ENCODE measurements at regions not wholly inside any gene's neighbourhood (a gene's known extent, or its start where the extent isn't known, plus 50 kb on each side); places are given as distances from the start of the nearest gene placed in this dataset.
A peak's percentile ranks its signal among the peaks of the same experiment; 100 is the strongest.
"Not testable (repeated sequence)": the region's sequence is repeated elsewhere in the genome, so short reads cannot be mapped to it uniquely, and the experiment has no call there.

DNA sequence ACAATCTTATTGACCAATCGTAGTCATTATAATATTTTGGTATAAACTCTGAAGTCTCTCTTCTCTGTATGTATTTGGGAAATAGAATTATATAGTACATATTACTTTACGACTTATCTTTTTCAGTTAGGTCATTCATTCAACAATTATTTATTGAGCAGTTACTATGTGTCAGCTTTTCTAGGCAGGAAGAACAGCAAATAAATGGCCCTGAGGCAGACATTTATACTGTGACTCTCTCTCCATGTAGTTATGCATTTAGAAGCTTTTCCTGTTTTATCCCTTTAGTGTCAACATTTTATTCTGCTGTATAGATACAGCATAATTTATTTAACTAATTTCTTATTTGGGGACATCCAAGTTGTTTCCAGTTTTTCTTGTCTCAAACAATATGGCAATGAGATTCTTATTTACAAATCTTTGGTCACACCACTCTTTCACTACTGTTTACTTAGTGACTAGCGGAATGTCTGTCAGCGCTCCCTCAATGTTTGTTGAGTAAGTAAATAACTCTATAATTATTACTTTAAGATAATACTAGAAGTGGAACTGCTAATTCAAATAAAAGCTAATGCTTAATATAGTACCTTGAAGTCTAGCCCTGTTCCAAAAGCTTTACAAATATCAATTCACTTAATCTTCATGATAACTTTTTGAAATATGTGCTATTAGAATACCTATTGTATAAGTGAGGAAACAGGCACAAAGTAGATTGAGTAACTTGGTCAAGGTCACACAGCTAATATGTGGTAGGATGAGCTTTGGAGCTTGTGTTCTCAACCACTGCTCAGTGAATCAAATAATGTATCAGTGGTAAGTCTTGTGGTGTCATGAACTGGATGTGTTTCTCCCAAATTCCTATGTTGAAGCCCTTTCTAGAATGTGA is 465.6 kb downstream of the SIPA1L2 start:
- DNase-seq (ENCODE audit: low read depth): no peak

DNA sequence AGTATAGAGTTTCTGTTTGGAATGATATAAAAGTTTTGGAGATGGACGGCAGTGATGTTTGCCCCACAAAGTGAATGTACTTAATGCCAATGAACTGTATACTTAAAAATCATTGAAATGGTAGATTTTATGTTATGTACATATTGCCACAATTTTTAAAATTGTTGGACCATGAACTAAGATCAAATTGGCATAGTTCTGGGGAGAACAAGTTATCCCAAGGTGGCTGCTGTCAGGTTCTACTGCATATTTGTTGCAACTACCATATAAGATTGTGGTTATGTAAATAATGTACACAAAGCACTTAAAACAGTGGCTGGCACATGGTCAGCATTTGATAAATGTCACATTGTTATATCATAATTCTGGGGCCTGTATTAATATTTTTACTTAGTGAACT is 466.4 kb downstream of the SIPA1L2 start:
- DNase-seq (ENCODE audit: low read depth): no peak

DNA sequence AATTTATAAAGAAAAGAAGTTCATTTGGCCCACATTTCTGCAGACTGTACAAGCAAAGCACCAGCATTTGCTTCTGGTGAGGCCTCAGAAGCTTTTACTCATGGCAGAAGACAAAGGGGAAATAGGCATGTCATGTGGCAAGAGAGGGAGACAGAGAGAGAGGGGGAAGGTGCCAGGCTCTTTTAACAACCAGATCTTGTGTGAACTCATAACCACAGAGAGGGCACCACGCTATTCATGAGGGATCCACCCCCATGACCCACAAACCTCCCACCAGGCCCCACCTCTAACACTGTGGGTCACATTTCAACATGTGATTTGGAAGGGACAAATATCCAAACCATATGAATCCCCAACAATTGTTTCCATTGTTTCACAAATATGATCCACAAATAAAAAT is 467.9 kb downstream of the SIPA1L2 start:
- no peak for DNase-seq (ENCODE audit: low read depth)

DNA sequence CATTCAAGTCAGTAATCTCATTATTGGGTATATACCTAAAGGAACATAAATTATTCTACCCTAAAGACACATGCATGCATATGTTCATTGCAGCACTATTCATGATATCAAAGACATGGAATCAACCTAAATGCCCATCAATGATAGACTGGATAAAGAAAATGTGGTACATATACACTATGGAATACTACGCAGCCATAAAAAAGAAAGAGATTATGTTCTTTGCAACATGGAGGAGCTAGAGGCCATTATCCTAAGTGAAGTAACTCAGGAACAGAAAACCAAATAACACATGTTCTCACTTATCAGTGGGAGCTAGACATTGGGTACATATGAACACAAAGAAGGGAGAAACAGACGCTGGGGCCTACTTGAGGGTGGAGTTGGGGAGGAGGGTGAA is 471.4 kb downstream of the SIPA1L2 start:
- DNase-seq (ENCODE audit: low read depth): not testable (repeated sequence)

DNA sequence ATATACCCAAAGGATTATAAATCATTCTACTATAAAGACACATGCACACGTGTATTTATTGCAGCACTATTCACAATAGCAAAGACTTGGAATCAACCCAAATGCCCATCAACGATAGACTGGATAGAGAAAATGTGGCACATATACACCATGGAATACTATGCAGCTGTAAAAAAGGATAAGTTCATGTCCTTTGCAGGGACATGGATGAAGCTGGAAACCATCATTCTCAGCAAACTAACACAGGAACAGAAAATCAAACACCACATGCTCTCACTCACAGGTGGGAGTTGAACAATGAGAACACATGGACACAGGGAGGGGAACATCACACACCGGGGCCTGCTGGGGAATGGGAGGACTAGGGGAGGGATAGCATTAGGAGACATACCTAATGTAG is 473.9 kb downstream of the SIPA1L2 start:
- DNase-seq (ENCODE audit: low read depth): not testable (repeated sequence)

DNA sequence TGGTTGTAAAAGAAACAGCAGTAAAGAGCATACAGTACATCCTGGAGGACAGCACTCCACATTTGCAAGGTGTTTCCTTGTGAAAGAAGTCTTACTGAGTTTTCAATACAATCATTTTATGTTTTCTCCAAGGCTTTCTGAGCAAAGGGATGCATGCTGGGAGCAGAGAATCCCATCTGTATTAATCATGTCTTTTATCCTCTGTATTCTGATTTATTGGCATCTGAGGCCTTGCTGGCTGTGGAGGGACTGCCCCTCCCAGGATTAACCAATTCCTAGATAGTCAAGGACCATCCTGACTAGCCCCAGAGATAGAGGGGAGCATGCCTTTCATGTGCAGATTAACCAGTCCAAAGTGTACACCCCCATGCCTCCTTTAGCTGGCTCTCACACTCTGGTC is 476.3 kb downstream of the SIPA1L2 start:
- no peak for DNase-seq (ENCODE audit: low read depth)

DNA sequence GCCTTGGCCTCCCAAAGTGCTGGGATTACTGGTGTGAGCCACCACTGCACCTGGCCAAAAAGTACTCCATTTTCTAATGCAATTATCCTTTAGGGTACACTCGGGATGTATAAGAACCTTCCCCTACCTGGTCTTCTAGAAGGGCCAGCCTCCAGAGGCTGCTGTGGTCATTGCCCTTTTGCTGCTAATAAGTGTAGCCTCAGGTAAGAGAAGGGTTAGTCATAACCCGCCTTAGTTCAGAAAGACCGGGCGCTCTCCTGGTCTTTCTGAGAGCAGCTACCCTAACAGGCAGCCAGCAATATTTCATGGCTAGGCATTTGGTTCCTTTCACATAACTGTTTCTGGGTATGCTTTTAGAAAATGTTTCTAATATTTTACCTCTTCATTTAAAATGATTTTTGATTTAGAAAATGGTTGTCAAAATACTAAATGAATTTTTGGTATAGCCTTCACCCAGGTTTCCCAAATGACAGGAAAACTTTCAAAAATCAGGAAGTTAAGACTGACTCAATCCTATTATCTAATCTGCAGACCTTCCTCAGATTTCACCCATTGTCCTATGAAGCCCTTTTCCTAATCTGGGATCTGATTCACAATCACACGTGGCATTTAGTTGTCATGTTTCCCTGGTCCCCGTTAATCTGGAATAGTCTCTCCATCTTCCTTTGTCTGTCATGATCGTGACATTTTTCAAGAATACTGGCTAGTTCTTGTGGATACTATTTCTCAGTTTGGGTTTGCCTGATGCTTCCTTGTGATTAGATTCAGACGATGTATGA is 479.0 kb downstream of the SIPA1L2 start:
- no peak for DNase-seq (ENCODE audit: low read depth)

DNA sequence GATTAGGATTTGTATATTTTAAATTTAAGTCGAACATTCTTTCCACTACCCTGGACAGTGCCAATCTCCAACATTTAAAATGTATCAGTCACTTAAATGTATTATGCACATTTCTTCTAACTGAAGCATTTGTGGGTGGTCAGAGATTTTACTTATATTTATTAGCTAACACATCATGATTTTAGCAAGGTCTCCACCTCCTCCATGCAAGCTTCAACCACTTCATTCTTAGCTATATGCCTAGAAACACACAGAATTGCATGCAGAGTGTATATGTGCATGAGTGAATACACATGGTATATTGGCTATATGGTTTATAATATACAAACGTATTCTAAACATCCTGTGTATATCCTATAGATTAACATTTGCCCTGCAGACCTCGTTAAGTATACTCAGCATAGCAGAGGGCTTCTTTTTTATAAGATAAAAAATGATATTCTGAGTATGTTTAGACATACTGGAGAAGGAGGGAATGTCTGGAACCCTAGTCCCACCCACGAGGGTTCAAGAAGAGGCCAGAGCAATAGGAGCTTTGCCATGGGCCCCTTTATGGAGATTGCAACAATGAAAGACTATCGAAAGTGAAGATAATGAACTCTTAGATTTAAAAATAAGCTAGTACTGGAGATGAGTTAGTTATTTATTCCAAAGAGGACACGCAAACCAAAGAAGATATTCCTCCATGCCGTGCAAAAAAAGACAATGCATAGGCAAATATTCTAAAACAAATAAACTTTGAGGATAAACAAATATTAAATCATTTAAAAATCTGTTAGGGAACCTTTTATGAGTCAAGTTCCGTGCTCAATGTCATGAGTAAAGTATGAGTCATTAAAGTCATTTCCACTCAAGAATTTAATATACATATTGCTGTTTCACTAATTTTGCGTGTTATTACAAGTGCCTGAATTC is 480.4 kb downstream of the SIPA1L2 start:
- DNase-seq (ENCODE audit: low read depth): peak; percentile 33

DNA sequence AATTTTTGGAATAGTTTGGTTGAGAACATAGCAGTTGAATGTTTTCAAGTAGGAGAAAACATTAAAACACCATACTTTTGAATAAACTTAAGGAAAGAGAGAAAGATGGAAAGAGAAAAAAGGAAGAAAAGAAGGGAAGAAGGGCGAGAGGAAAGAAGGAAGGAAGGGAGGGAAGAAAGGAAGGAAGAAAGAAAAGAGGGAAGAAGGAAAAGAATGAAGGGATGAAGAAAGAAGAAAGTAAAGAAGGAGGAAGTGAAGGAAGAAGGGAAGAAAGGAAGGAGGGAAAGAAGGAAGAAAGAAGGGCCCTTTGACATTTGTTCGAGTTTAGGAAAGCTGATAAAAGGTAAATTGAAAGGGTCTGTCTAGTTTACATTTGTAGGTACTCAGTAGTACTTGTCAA is 482.7 kb downstream of the SIPA1L2 start:
- DNase-seq (ENCODE audit: low read depth): no peak

DNA sequence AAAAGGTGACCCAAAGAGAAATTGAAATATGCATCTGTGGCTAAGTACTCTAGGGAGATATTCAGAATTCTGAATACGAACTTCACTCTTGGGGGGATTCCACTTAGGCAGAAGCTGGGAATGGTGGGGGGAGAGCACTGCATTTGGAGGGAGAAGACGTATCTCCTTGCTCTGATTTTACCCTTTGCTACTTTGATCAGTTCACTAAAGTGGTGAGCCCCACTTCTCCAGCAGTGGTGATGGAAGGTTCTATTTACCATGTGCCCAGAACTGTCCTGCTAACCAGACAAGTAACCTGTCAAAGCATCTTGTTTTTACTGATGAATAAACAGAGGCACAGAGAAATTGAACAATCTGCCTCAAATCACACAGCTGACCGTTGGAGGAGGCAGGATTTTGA is 483.4 kb downstream of the SIPA1L2 start:
- no peak for DNase-seq (ENCODE audit: low read depth)

DNA sequence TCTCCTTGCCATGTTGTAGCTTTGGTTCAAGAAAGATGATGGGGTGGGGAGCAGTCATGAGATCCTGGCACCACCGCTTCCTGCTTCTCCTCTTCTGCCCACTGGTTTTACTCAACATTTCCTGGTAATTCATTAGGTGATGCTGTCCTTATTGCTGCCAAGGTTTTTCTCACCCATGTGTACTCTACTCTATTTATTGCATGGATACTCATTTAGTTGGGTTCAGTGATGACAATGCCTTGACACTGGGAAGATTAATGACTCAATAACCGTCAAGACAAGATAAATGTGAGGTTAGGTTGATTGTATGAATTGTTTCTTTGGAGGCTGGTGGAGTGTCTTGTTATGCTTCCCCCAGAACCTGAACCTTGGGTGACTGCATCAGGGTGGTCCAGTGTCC is 484.2 kb downstream of the SIPA1L2 start:
- no peak for DNase-seq (ENCODE audit: low read depth)

DNA sequence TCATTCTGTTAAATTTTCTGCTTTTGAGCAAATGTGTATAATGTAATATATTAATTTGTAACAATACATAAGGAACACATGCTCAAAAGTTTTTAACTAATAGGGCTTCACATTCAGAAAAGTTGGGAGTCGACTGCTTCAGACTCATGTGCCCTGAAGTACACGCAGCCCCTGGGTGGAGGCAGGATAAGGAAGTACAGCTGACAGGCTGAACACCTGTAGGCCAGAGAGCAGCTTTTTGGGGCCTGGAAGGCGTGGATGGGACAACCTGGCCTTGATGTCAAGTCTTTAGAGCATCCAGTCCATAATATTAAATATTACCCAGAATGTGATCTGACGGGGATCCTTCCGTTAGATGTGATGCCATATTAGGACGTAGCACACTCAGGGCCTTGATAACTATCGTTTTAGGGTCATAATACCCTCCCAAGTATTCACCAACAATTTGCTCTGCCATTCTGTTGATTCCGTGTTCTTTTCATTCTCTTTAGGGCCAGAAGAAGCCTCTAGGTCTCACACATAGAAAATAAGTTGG is 485.2 kb downstream of the SIPA1L2 start:
- no peak for DNase-seq (ENCODE audit: low read depth)

DNA sequence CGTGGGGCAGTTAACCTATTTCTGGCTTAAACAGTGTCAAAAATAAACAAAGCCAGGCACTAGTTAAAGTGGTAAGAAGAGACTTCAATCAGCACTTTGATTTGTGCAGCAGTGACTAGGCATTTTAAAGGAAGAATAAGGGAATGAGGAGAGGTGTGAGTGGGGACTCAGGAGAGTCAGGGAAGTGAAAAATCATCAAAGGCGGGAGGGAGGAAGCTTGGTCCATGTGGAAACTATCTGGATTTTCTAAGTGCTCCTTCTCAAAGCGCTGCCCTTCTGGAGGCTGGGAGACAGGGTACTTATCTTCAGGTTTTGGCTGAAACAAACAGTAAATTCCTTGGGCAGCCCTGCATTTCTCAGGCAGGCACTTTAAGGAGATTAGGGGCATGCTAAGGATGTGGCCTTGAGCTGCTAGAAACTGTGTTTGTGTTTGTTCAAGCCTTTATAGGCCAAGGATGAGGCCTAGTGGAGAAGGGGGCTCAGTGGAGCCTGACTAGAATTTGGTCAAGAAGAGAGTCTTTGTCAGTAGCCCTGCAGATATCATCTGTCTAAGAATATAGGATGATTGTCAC is 486.5 kb downstream of the SIPA1L2 start:
- no peak for DNase-seq (ENCODE audit: low read depth)

DNA sequence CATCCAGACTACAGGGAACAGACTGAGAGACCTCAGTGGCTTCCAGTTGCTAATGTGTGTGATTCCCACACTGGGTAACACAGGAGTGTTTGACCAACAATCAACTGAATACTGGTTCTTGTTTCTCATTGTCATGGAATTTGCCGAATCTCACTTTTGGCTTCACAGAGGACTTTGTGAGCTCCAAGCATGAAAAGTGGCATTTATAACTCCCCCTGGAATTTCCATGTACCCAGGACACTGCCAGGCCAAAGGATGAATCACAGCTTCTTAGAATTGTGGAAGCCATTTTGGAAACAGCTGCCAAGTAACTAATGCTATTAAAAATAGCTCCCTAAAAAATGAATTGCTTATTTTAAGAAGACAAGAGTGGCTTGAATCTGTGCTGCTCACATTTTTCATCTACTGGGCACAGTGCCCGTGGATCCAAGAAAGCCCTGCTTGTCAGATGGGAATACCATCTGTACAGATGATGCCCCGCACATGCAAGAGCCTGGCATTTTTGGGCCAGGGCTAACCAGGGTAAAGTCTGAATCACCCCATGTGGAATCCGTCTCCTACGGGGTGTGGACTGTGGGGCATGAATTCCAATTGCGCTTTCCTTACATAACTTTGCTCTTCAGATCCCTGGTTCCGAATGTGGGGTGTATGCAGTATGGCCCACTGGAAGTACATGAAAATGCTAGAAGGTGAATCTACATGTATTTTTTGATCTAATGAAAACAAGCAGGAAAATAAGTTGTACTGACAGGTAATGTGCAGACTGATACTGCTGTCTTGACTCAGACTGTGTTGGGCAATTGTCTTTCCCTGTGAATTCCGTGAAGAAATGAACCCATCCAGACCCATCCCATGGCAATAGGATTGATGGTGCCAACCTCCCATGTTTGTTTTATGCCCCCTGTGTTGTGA is 487.3 kb downstream of the SIPA1L2 start:
- DNase-seq (ENCODE audit: low read depth): peak; percentile 96

DNA sequence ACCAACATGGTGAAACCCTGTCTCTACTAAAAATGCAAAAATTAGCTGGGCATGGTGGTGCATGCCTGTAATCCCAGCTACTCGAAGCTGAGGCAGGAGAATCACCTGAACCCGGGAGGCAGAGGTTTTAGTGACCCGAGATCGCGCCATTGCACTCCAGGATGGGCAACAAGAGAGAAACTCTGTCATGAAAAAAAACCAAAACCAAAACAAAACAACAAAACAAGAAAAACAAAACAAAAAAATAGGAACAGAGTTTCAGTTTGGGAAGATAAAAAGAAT is 488.8 kb downstream of the SIPA1L2 start:
- not testable (repeated sequence) for DNase-seq (ENCODE audit: low read depth)

DNA sequence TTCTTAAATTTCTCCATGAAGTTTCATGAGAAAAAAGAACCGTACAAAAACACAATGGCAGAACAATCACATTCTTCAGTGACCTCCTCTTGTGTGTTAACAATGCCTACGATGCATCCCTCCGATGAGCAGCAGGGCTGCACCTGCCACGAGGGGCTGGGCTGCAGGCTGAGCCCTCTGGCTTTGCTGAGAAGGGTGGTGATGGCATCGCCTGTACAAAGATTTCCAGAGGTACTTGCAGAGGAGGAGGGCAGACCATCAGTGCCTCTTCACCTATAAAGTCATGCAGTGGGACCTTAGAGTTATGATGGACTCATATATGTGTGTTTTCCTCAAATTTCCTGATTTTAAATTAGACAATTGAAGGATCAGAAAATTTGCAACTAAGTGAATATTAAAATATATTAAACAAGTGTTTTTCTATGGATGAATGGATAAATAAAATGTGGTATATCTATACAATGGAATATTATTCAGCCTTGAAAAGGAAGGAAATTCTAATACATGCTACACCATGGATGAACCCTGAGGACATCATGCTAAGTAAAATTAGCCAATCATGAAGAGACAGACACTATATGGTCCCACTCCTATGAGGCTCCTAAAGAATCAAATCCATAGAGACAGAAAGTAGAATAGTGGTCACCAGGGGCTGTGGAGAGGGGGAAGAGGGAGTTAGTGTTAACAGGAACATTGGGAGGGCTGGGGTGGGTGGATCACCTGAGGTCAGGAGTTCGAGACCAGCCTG is 489.3 kb downstream of the SIPA1L2 start:
- no peak for DNase-seq (ENCODE audit: low read depth)

DNA sequence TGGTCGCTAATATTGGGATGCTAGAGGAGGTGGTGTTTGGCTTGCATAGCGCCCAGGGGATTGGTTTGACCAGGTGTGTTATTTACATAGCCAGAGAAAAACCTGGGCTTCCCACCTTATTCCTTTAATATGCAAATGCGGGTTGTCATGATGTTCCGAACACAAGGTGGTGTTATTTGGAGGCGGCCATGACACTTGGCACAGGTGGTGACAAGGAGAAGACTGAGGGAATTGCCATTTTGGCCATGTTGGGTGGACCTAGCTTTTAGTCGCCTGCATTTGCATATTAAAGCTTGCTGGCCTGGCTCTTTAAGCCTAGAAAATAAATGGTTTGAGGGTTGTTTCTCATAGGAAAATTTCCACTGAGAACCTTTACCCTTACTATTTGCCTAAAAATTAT is 490.5 kb downstream of the SIPA1L2 start:
- DNase-seq (ENCODE audit: low read depth): no peak

DNA sequence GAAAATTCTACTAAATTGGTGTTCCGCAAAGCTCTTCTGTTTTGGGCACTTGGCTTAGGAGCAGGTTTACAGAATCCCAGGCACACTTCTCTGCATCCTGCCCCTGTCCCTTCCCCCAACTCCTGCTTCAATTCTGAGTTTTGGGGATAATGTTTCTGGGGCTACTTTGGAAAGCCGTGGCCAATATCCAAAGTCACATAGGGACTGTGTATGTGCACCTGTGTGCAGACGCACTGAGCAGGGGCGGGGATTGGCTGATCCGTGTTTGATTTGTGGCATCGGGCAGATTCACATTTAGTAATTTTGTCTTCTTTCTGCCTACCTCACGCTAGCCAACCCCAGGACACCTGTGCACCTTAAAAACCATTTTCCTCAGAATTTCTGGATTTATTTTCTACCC is 491.9 kb downstream of the SIPA1L2 start:
- no peak for DNase-seq (ENCODE audit: low read depth)

DNA sequence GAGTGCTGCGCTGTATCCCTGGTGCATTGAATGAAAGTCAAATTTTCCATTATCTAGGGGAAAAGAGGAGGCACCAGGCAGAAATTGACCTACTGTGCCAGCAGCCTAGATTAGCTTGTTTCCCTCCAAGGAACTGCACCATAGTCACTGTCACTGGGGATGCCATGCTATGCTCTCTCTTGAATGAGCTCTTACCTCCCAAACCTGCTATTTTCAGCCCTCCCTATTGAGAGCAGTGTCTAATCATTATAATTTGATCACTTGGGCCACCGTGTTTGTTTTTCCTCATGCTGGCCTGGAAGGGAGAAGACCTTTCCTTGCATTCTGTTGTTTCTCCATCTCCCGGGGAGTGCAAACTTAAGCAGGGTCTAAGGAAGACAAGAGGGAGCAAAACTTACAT is 492.9 kb downstream of the SIPA1L2 start:
- DNase-seq (ENCODE audit: low read depth): no peak

DNA sequence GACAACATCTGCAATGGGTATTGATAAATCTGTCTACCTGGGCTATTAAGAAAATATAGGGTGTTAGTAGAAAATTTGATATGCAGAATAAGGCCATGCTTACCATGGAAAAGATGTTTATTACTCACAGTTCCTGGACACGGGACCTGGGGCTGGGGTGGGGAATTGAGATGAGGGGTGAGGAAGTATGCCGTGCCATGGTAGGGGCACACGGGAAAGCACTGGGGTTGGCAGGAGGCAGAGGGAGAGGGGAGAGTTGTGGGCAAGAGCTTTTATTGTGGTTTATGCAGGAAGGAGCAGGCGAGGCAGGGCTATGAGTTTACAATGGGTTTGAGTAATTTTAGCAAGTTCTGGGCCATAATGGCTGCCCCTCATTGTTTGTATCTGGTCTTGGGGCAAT is 493.8 kb downstream of the SIPA1L2 start:
- no peak for DNase-seq (ENCODE audit: low read depth)
